GM20000 (cell line): ENCODE measurements at regions not wholly inside any gene's neighbourhood (a gene's known extent, or its start where the extent isn't known, plus 50 kb on each side); places are given as distances from the start of the nearest gene placed in this dataset.

ENCODE experiments used
- DNase-seq: peaks from one replicate; pipeline ENCODE4 v3.0.0; 2012; ENCODE audit warnings: low spot score
- CTCF ChIP-seq: IDR thresholded peaks from 2 replicates; pipeline ENCODE4 v1.5.1; 2012; ENCODE audit warnings: mild to moderate bottlenecking, control low read depth; ENCODE audit errors: extremely low read depth, missing control alignments

- TF ChIP-seq CTCF, result no peak
- no peak for DNase-seq
Observed at GRCh38 chr3:188955919-188956318, 215.9 kb upstream of the TPRG1 start.

DNA sequence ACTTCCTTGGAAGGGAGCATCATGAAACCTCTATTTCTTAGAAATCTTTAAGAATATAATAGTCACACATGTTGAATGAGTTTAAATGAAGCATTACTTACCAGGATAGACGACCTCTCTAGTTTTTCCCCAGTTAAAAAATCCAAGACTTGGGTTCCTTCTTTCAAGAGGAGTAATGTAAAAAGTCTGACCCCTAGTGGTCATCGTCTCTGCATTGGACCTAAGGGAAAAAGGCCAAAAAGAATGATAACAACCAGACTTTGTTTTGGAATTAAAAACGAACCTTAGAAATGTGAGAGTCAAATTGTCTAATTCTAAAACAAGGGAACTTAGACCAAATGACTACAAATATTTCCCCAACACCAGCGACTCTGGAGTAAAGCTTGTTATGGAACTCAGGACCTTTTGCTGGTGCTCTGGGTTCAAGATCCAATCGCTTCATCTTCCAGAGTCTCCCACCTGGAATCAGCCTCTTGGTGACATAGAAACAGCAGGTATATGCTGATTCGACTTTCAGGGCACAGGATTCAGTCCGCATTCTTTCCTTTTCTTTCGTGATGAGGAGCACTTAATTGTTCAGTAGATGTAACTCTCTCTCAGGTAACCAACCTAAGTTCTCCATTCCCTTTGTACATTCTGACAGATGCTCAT is 214.8 kb upstream of the TPRG1 start:
- peak; percentile 36 for DNase-seq
- TF ChIP-seq CTCF, result peak; percentile 32

- TF ChIP-seq CTCF, result no peak
- no peak for DNase-seq
Observed at GRCh38 chr3:188959013-188959412, 212.8 kb upstream of the TPRG1 start.

DNA sequence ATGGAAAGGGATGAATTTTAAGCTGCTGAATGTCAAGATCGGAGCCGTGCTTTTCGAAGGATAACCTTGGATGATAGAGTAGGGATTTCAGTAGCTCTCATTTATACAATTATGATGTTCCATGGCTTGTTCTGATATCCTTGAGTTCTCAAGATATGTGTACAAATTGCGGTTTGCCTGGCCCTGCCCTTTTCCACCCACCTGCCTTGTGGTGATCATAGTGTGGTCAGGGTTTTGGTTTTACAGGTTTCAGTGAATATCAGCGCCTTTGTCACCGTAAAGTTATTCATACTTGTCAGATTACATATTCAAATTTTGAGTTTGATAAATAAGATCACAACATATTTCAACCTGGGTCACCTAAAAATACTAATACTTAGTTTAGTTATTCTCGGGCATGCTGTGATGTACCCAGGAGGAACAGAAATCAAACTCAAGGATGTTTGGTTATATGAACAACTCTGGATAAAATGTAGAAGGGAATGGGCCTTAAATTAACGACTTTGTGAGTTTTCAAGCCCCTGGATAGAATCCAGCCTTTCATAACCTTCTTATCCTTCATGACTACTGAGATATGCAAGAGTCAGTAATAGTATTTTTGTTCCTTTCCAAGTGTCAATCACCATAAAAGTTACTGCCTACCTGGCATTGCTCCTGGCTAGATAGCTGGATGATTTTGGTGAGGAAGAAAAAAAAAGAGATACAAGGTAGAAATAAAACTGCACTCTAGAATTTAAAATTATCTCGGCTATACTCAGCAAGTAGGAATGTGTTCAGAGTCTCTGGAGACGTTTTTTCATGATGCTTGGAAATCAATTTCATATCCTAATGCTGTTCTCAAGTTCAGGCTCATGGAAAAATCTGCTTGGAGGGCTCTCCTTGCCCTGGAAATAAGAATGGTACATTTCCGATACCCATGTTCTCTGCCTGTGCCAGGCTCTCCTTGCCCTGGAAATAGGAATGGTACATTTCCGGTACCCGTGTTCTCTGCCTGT is 209.2 kb upstream of the TPRG1 start:
- no peak for TF ChIP-seq CTCF

DNA sequence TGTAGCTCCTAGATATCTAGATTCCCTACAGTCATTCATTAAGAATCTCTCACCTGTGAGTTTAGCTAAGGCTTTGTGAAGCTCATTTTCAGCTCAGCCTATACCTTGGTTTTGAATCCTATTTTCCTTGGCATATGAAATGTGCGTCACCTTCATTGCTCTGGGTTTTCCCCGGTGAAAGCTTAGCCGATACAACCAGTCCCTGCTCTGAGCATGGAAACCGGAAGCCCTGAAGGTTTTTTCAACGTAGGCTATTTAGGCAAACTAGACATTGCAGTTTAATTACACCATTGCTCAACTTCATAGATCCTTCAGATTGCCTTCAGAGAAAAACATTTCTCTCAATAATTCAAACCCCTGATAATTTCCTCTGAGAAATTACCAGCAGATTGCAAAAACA is 206.8 kb upstream of the TPRG1 start:
- TF ChIP-seq CTCF, result no peak
- DNase-seq, result no peak

More for the DNA sequence above, 209.2 kb upstream of the TPRG1 start:
- no peak for DNase-seq

GRCh38 chr3:188972310-188972709 is 199.5 kb upstream of the TPRG1 start:
- no peak for DNase-seq
- no peak for TF ChIP-seq CTCF

DNA sequence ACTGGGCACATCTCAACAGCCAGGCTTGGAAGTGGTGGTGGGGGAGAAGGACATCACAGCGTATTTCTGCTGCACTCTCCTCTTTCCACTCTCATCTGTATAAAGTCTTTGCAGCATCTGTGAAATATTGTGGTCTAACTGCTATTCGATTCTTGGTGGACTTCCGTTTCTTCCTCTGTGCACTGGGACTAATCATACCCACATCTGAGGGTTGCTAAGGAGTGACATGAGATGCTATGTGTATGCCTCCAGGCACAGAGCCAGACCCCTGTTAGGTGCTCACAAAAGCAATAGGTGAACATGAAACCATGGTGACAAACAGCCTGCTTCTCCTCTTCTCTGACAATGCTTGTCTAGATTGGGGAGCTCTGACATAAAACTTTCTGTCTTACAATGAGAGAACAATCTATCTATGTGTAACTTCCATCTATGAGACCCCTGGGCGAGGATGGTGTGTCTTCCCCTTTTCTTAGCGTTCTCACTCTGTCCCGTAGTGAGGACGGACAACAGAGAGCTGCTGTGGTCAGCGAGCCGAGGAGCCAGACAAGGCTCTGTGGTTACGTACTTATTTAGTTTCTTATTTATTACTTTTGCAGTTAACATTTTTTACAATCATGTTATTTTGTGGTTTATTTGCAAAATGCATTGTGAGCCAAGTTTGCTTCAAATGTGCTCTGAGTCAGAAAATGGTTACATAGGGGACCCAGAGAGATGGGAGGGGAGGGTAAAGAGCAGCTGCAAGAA is 196.7 kb upstream of the TPRG1 start:
- TF ChIP-seq CTCF, result no peak
- no peak for DNase-seq
